ENCODE measurements at regions not wholly inside any gene's neighbourhood (a gene's known extent, or its start where the extent isn't known, plus 50 kb on each side); places are given as distances from the start of the nearest gene placed in this dataset.

GRCh38 chr5:106574820-106575219 is 1095.9 kb downstream of the EFNA5 start:
- TF ChIP-seq CTCF (IDR thresholded peaks at IDR 0.05; ENCODE audit: low read length), result no peak
- TF ChIP-seq EZH2 (IDR thresholded peaks at IDR 0.05; ENCODE audit: borderline replicate concordance, low read length), result no peak
